ENCODE measurements at regions not wholly inside any gene's neighbourhood (a gene's known extent, or its start where the extent isn't known, plus 50 kb on each side); places are given as distances from the start of the nearest gene placed in this dataset.

- no peaks in the 10 kb centered on the region for H3K9me3 ChIP-seq (ENCODE audit: control insufficient read depth, insufficient read depth, low read depth, low read length)
- H3K27ac ChIP-seq (ENCODE audit: low read depth, low read length): no peak overlapping the region
- H3K9ac ChIP-seq (ENCODE audit: low read length): no peak overlapping the region
- H3K36me3 ChIP-seq (ENCODE audit: control insufficient read depth, insufficient read depth, low read length): no peaks in the 10 kb centered on the region
- no peak overlapping the region for H3K4me3 ChIP-seq (ENCODE audit: low read depth, low read length)
- H3K27me3 ChIP-seq (ENCODE audit: control insufficient read depth, insufficient read depth, low read length): no peaks in the 10 kb centered on the region
- H3K4me1 ChIP-seq (ENCODE audit: control insufficient read depth, insufficient read depth, low read length): no peaks in the 10 kb centered on the region
Observed at GRCh38 chr21:24850121-24850520, 757.2 kb downstream of the MRPL39 start.

GRCh38 chr21:24844671-24845070, 762.6 kb downstream of the MRPL39 start:
- H3K4me1 ChIP-seq (ENCODE audit: control insufficient read depth, insufficient read depth, low read length): no peaks in the 10 kb centered on the region
- H3K4me3 ChIP-seq (ENCODE audit: low read depth, low read length): no peak overlapping the region
- H3K27ac ChIP-seq (ENCODE audit: low read depth, low read length): no peak overlapping the region
- no peaks in the 10 kb centered on the region for H3K27me3 ChIP-seq (ENCODE audit: control insufficient read depth, insufficient read depth, low read length)
- H3K36me3 ChIP-seq (ENCODE audit: control insufficient read depth, insufficient read depth, low read length): no peaks in the 10 kb centered on the region
- no peak overlapping the region for H3K9ac ChIP-seq (ENCODE audit: low read length)
- no peaks in the 10 kb centered on the region for H3K9me3 ChIP-seq (ENCODE audit: control insufficient read depth, insufficient read depth, low read depth, low read length)

- Histone ChIP-seq H3K27ac (ENCODE audit: low read depth, low read length) (no peak overlapping the region), H3K4me1 (ENCODE audit: control insufficient read depth, insufficient read depth, low read length) (no peaks in the 10 kb centered on the region), H3K36me3 (ENCODE audit: control insufficient read depth, insufficient read depth, low read length) (no peaks in the 10 kb centered on the region)
Observed at GRCh38 chr21:24840287-24840686, 767.0 kb downstream of the MRPL39 start.

GRCh38 chr21:24832961-24833360, 774.3 kb downstream of the MRPL39 start:
- no peaks in the 10 kb centered on the region for H3K4me1 ChIP-seq (ENCODE audit: control insufficient read depth, insufficient read depth, low read length)
- H3K27me3 ChIP-seq (ENCODE audit: control insufficient read depth, insufficient read depth, low read length): no peaks in the 10 kb centered on the region
- H3K4me3 ChIP-seq (ENCODE audit: low read depth, low read length): no peak overlapping the region
- no peak overlapping the region for H3K27ac ChIP-seq (ENCODE audit: low read depth, low read length)
- H3K9me3 ChIP-seq (ENCODE audit: control insufficient read depth, insufficient read depth, low read depth, low read length): no peaks in the 10 kb centered on the region
- no peak overlapping the region for H3K9ac ChIP-seq (ENCODE audit: low read length)
- no peaks in the 10 kb centered on the region for H3K36me3 ChIP-seq (ENCODE audit: control insufficient read depth, insufficient read depth, low read length)

More at GRCh38 chr21:24840287-24840686, 767.0 kb downstream of the MRPL39 start:
- no peaks in the 10 kb centered on the region for H3K9me3 ChIP-seq (ENCODE audit: control insufficient read depth, insufficient read depth, low read depth, low read length)
- H3K9ac ChIP-seq (ENCODE audit: low read length): no peak overlapping the region
- H3K4me3 ChIP-seq (ENCODE audit: low read depth, low read length): no peak overlapping the region
- no peaks in the 10 kb centered on the region for H3K27me3 ChIP-seq (ENCODE audit: control insufficient read depth, insufficient read depth, low read length)

- Histone ChIP-seq H3K9ac (ENCODE audit: low read length) (no peak overlapping the region), H3K4me1 (ENCODE audit: control insufficient read depth, insufficient read depth, low read length) (no peaks in the 10 kb centered on the region), H3K9me3 (ENCODE audit: control insufficient read depth, insufficient read depth, low read depth, low read length) (no peaks in the 10 kb centered on the region), H3K27me3 (ENCODE audit: control insufficient read depth, insufficient read depth, low read length) (no peaks in the 10 kb centered on the region), H3K4me3 (ENCODE audit: low read depth, low read length) (no peak overlapping the region), H3K27ac (ENCODE audit: low read depth, low read length) (no peak overlapping the region), H3K36me3 (ENCODE audit: control insufficient read depth, insufficient read depth, low read length) (no peaks in the 10 kb centered on the region)
Observed at GRCh38 chr21:24829397-24829796, 777.9 kb downstream of the MRPL39 start.

GRCh38 chr21:24826822-24827221, 780.5 kb downstream of the MRPL39 start:
- Histone ChIP-seq H3K4me3 (ENCODE audit: low read depth, low read length) (no peak overlapping the region), H3K4me1 (ENCODE audit: control insufficient read depth, insufficient read depth, low read length) (no peaks in the 10 kb centered on the region), H3K9ac (ENCODE audit: low read length) (no peak overlapping the region), H3K36me3 (ENCODE audit: control insufficient read depth, insufficient read depth, low read length) (no peaks in the 10 kb centered on the region), H3K27ac (ENCODE audit: low read depth, low read length) (no peak overlapping the region), H3K27me3 (ENCODE audit: control insufficient read depth, insufficient read depth, low read length) (no peaks in the 10 kb centered on the region), H3K9me3 (ENCODE audit: control insufficient read depth, insufficient read depth, low read depth, low read length) (no peaks in the 10 kb centered on the region)

- no peak overlapping the region for H3K4me3 ChIP-seq (ENCODE audit: low read depth, low read length)
- H3K27ac ChIP-seq (ENCODE audit: low read depth, low read length): no peak overlapping the region
- no peaks in the 10 kb centered on the region for H3K27me3 ChIP-seq (ENCODE audit: control insufficient read depth, insufficient read depth, low read length)
- H3K9ac ChIP-seq (ENCODE audit: low read length): no peak overlapping the region
- H3K4me1 ChIP-seq (ENCODE audit: control insufficient read depth, insufficient read depth, low read length): no peaks in the 10 kb centered on the region
- no peaks in the 10 kb centered on the region for H3K36me3 ChIP-seq (ENCODE audit: control insufficient read depth, insufficient read depth, low read length)
- no peaks in the 10 kb centered on the region for H3K9me3 ChIP-seq (ENCODE audit: control insufficient read depth, insufficient read depth, low read depth, low read length)
Observed at GRCh38 chr21:24825348-24825747, 781.9 kb downstream of the MRPL39 start.

GRCh38 chr21:24824209-24824608, 783.1 kb downstream of the MRPL39 start:
- H3K4me3 ChIP-seq (ENCODE audit: low read depth, low read length): no peak overlapping the region
- H3K4me1 ChIP-seq (ENCODE audit: control insufficient read depth, insufficient read depth, low read length): no peaks in the 10 kb centered on the region
- no peaks in the 10 kb centered on the region for H3K27me3 ChIP-seq (ENCODE audit: control insufficient read depth, insufficient read depth, low read length)
- H3K9me3 ChIP-seq (ENCODE audit: control insufficient read depth, insufficient read depth, low read depth, low read length): no peaks in the 10 kb centered on the region
- no peaks in the 10 kb centered on the region for H3K36me3 ChIP-seq (ENCODE audit: control insufficient read depth, insufficient read depth, low read length)
- no peak overlapping the region for H3K9ac ChIP-seq (ENCODE audit: low read length)
- H3K27ac ChIP-seq (ENCODE audit: low read depth, low read length): no peak overlapping the region

- Histone ChIP-seq H3K27ac (ENCODE audit: low read depth, low read length) (no peak overlapping the region), H3K4me1 (ENCODE audit: control insufficient read depth, insufficient read depth, low read length) (no peaks in the 10 kb centered on the region), H3K36me3 (ENCODE audit: control insufficient read depth, insufficient read depth, low read length) (no peaks in the 10 kb centered on the region), H3K4me3 (ENCODE audit: low read depth, low read length) (no peak overlapping the region), H3K9me3 (ENCODE audit: control insufficient read depth, insufficient read depth, low read depth, low read length) (no peaks in the 10 kb centered on the region), H3K9ac (ENCODE audit: low read length) (no peak overlapping the region), H3K27me3 (ENCODE audit: control insufficient read depth, insufficient read depth, low read length) (no peaks in the 10 kb centered on the region)
Observed at GRCh38 chr21:24823247-24823646, 784.0 kb downstream of the MRPL39 start.

- Histone ChIP-seq H3K27ac (ENCODE audit: low read depth, low read length) (no peak overlapping the region), H3K9ac (ENCODE audit: low read length) (no peak overlapping the region), H3K4me3 (ENCODE audit: low read depth, low read length) (no peak overlapping the region), H3K9me3 (ENCODE audit: control insufficient read depth, insufficient read depth, low read depth, low read length) (no peaks in the 10 kb centered on the region), H3K27me3 (ENCODE audit: control insufficient read depth, insufficient read depth, low read length) (no peaks in the 10 kb centered on the region), H3K4me1 (ENCODE audit: control insufficient read depth, insufficient read depth, low read length) (no peaks in the 10 kb centered on the region), H3K36me3 (ENCODE audit: control insufficient read depth, insufficient read depth, low read length) (no peaks in the 10 kb centered on the region)
Observed at GRCh38 chr21:24785033-24785432, 822.2 kb downstream of the MRPL39 start.

- H3K4me1 ChIP-seq (ENCODE audit: control insufficient read depth, insufficient read depth, low read length): no peaks in the 10 kb centered on the region
- H3K4me3 ChIP-seq (ENCODE audit: low read depth, low read length): no peak overlapping the region
- H3K9me3 ChIP-seq (ENCODE audit: control insufficient read depth, insufficient read depth, low read depth, low read length): no peaks in the 10 kb centered on the region
- no peak overlapping the region for H3K27ac ChIP-seq (ENCODE audit: low read depth, low read length)
- H3K9ac ChIP-seq (ENCODE audit: low read length): no peak overlapping the region
- H3K27me3 ChIP-seq (ENCODE audit: control insufficient read depth, insufficient read depth, low read length): no peaks in the 10 kb centered on the region
- H3K36me3 ChIP-seq (ENCODE audit: control insufficient read depth, insufficient read depth, low read length): no peaks in the 10 kb centered on the region
Observed at GRCh38 chr21:24781146-24781545, 826.1 kb downstream of the MRPL39 start.

All from HUES6 (cell line).